ENCODE measurements at regions not wholly inside any gene's neighbourhood (a gene's known extent, or its start where the extent isn't known, plus 50 kb on each side); places are given as distances from the start of the nearest gene placed in this dataset.

- no peaks in the 10 kb centered on the region for H4K20me1 ChIP-seq (ENCODE audit: insufficient read depth, low read length)
- intact Hi-C loops (cut with micrococcal nuclease; ENCODE audit: unreplicated experiment): no loop called here
- in situ Hi-C loops (cut with HindIII; ENCODE audit: extremely low pct_ligation_motif_present, low pct_unique_long_range_greater_than_20kb): no loop called here
- H3K9ac ChIP-seq (ENCODE audit: insufficient read depth, low read depth, low read length): no peak overlapping the region
- H3K36me3 ChIP-seq (replicated peaks in 1 of 2; ENCODE audit: control insufficient read depth in 1 of 2, insufficient read depth in 2 of 2, low read length in 2 of 2): no peaks in the 10 kb centered on the region
- peaks cover 0 to 4% of the 10 kb centered on the region in 2 experiments; a peak in 1 of 5 replicates for H3K27me3 ChIP-seq (ENCODE audit: control insufficient read depth in 1 of 2, insufficient read depth in 2 of 2, low read length in 2 of 2)
- H3K4me1 ChIP-seq (ENCODE audit: insufficient read depth, low read length): no peaks in the 10 kb centered on the region
- H3K9me3 ChIP-seq (ENCODE audit: low read length): no peaks in the 10 kb centered on the region
- no peak for ATAC-seq
- H3K79me2 ChIP-seq (ENCODE audit: insufficient read depth, low read length): no peaks in the 10 kb centered on the region
- no TSS peak for BruUV-seq (replicated peaks)
- H3K4me2 ChIP-seq (ENCODE audit: low read depth, low read length): no peak overlapping the region
- 13% methylated on average over 5 of the region's 5 CpGs for WGBS (ENCODE audit: low lambda C conversion rate)
- no peak for DNase-seq (ENCODE audit: low spot score)
- ChIA-PET CTCF (ENCODE audit: low intra/inter-chr PET ratio, low total read pairs) (no interaction called here), POLR2A (no interaction called here)
- H2AFZ ChIP-seq (ENCODE audit: low read length): no peak overlapping the region
- TF ChIP-seq MAFF (IDR thresholded peaks at IDR 0.05; ENCODE audit: low read depth, low read length) (peak; percentile 41; the same call in 1 of the 2 replicates), ZNF75D (CRISPR knock-in tag; IDR thresholded peaks at IDR 0.05; ENCODE audit: borderline replicate concordance) (no peak), MAFK (conservative IDR thresholded peaks at IDR 0.05 in 1 of 2, IDR thresholded peaks at IDR 0.05 in 1 of 2; ENCODE audit: low read length in 2 of 2) (peak in 1 of 2 experiments; percentile 59; a peak in 2 of 4 replicates)
- no peak overlapping the region for H3K4me3 ChIP-seq (replicated peaks in 1 of 3; ENCODE audit: insufficient read depth in 1 of 3, low read depth in 2 of 3, low read length in 3 of 3)
- FAIRE-seq: no peak
- H3K27ac ChIP-seq (ENCODE audit: extremely low read length, insufficient read depth, low read length): no peak overlapping the region
Observed at GRCh38 chr5:88657906-88658775, 224.8 kb downstream of the MEF2C start.

- no TSS peak for BruUV-seq (replicated peaks)
- POLR2A ChIA-PET: no interaction called here
Observed at GRCh38 chr5:88657136-88657535, 225.8 kb downstream of the MEF2C start.

More at GRCh38 chr5:88657136-88657535, 225.8 kb downstream of the MEF2C start:
- in situ Hi-C loops (cut with HindIII; ENCODE audit: extremely low pct_ligation_motif_present, low pct_unique_long_range_greater_than_20kb) (no loop called here), intact Hi-C loops (cut with micrococcal nuclease; ENCODE audit: unreplicated experiment) (no loop called here)
- H4K20me1 ChIP-seq (ENCODE audit: insufficient read depth, low read length): no peaks in the 10 kb centered on the region
- H3K4me1 ChIP-seq (ENCODE audit: insufficient read depth, low read length): no peaks in the 10 kb centered on the region
- DNase-seq (ENCODE audit: low spot score) (no peak), ATAC-seq (no peak), FAIRE-seq (no peak)
- no peak overlapping the region for H3K9ac ChIP-seq (ENCODE audit: insufficient read depth, low read depth, low read length)
- no peak overlapping the region for H3K4me3 ChIP-seq (replicated peaks in 1 of 3; ENCODE audit: insufficient read depth in 1 of 3, low read depth in 2 of 3, low read length in 3 of 3)
- H3K27ac ChIP-seq (ENCODE audit: extremely low read length, insufficient read depth, low read length): no peak overlapping the region
- TF ChIP-seq AGO1 (IDR thresholded peaks at IDR 0.05; ENCODE audit: low read depth, low read length, poor library complexity, severe bottlenecking) (no peak), NFYC (CRISPR knock-in tag; IDR thresholded peaks at IDR 0.05) (no peak), ZNF160 (CRISPR knock-in tag; IDR thresholded peaks at IDR 0.05) (no peak), ZBTB38 (CRISPR knock-in tag; IDR thresholded peaks at IDR 0.05) (no peak), BORCS8-MEF2B (CRISPR knock-in tag; IDR thresholded peaks at IDR 0.05) (no peak)
- no peaks in the 10 kb centered on the region for H3K79me2 ChIP-seq (ENCODE audit: insufficient read depth, low read length)
- H3K36me3 ChIP-seq (replicated peaks in 1 of 2; ENCODE audit: control insufficient read depth in 1 of 2, insufficient read depth in 2 of 2, low read length in 2 of 2): no peaks in the 10 kb centered on the region
- H3K9me3 ChIP-seq (ENCODE audit: low read length): no peaks in the 10 kb centered on the region
- H3K27me3 ChIP-seq (ENCODE audit: control insufficient read depth in 1 of 2, insufficient read depth in 2 of 2, low read length in 2 of 2): peaks cover 0 to 4% of the 10 kb centered on the region in 2 experiments; a peak in 1 of 5 replicates
- H2AFZ ChIP-seq (ENCODE audit: low read length): no peak overlapping the region
- CTCF ChIA-PET (ENCODE audit: low intra/inter-chr PET ratio, low total read pairs): no interaction called here
- no peak overlapping the region for H3K4me2 ChIP-seq (ENCODE audit: low read depth, low read length)
- 6% methylated on average over 1 of the region's 1 CpG for WGBS (ENCODE audit: low lambda C conversion rate)
